ENCODE measurements at regions not wholly inside any gene's neighbourhood (a gene's known extent, or its start where the extent isn't known, plus 50 kb on each side); places are given as distances from the start of the nearest gene placed in this dataset.
"Not testable (repeated sequence)": the region's sequence is repeated elsewhere in the genome, so short reads cannot be mapped to it uniquely, and the experiment has no call there.

GRCh38 chr1:73842436-73842835 is 355.5 kb downstream of the LRRIQ3 start:
- no peak for DNase-seq (ENCODE audit: low spot score)

- DNase-seq (ENCODE audit: low spot score), result no peak
Measured at GRCh38 chr1:73839922-73840321, 358.1 kb downstream of the LRRIQ3 start.

- DNase-seq (ENCODE audit: low spot score), result no peak
Measured at GRCh38 chr1:73832276-73833181, 365.4 kb downstream of the LRRIQ3 start.

- DNase-seq (ENCODE audit: low spot score), result not testable (repeated sequence)
Measured at GRCh38 chr1:73827283-73827682, 370.7 kb downstream of the LRRIQ3 start.

GRCh38 chr1:73824065-73824464 is 373.9 kb downstream of the LRRIQ3 start:
- no peak for DNase-seq (ENCODE audit: low spot score)

GRCh38 chr1:73821520-73821919 is 376.5 kb downstream of the LRRIQ3 start:
- no peak for DNase-seq (ENCODE audit: low spot score)

- DNase-seq (ENCODE audit: low spot score), result no peak
Measured at GRCh38 chr1:73820843-73821242, 377.1 kb downstream of the LRRIQ3 start.

GRCh38 chr1:73813716-73814115 is 384.3 kb downstream of the LRRIQ3 start:
- DNase-seq (ENCODE audit: low spot score), result no peak

GRCh38 chr1:73813236-73813635 is 384.7 kb downstream of the LRRIQ3 start:
- no peak for DNase-seq (ENCODE audit: low spot score)

GRCh38 chr1:73811798-73812197 is 386.2 kb downstream of the LRRIQ3 start:
- DNase-seq (ENCODE audit: low spot score), result no peak

GRCh38 chr1:73804935-73805334 is 393.0 kb downstream of the LRRIQ3 start:
- DNase-seq (ENCODE audit: low spot score), result no peak

- no peak for DNase-seq (ENCODE audit: low spot score)
Measured at GRCh38 chr1:73803380-73803779, 394.6 kb downstream of the LRRIQ3 start.

- no peak for DNase-seq (ENCODE audit: low spot score)
Measured at GRCh38 chr1:73801912-73802429, 396.0 kb downstream of the LRRIQ3 start.

- no peak for DNase-seq (ENCODE audit: low spot score)
Measured at GRCh38 chr1:73800376-73800775, 397.6 kb downstream of the LRRIQ3 start.

- no peak for DNase-seq (ENCODE audit: low spot score)
Measured at GRCh38 chr1:73789965-73790364, 408.0 kb downstream of the LRRIQ3 start.

GRCh38 chr1:73784026-73784425 is 413.9 kb downstream of the LRRIQ3 start:
- DNase-seq (ENCODE audit: low spot score), result no peak

- DNase-seq (ENCODE audit: low spot score), result no peak
Measured at GRCh38 chr1:73783352-73783751, 414.6 kb downstream of the LRRIQ3 start.

GRCh38 chr1:73782901-73783300 is 415.1 kb downstream of the LRRIQ3 start:
- DNase-seq (ENCODE audit: low spot score), result no peak

- DNase-seq (ENCODE audit: low spot score), result no peak
Measured at GRCh38 chr1:73781251-73781650, 416.7 kb downstream of the LRRIQ3 start.

- no peak for DNase-seq (ENCODE audit: low spot score)
Measured at GRCh38 chr1:73778471-73778870, 419.5 kb downstream of the LRRIQ3 start.

- no peak for DNase-seq (ENCODE audit: low spot score)
Measured at GRCh38 chr1:73775896-73776295, 422.1 kb downstream of the LRRIQ3 start.

GRCh38 chr1:73772941-73773340 is 425.0 kb downstream of the LRRIQ3 start:
- no peak for DNase-seq (ENCODE audit: low spot score)

GRCh38 chr1:73771396-73771795 is 426.6 kb downstream of the LRRIQ3 start:
- DNase-seq (ENCODE audit: low spot score), result no peak

All from iPS-NIHi11 (cell line).